8988T (cell line): ENCODE measurements at regions not wholly inside any gene's neighbourhood (a gene's known extent, or its start where the extent isn't known, plus 50 kb on each side); places are given as distances from the start of the nearest gene placed in this dataset.

Source experiments
- DNase-seq: peaks from one replicate; pipeline ENCODE4 v3.0.0; 2011

DNA sequence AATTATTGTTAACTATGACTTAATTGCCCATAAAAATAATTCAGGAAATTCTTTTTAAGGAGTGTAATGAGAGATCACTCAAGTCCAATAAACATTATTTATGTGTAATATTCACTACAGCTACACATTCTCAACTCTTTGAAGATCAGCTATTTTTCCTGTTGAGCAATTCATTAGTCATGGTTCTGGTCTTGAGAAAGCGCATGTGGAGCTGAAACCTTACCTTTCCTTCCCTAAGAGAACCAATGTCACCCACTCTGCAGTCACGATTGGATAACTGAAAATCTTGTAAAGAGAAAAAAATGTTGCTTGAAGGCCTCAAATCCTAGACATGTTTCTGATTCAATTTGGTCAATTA is 736.9 kb upstream of the MARCKS start:
- no peak for DNase-seq

DNA sequence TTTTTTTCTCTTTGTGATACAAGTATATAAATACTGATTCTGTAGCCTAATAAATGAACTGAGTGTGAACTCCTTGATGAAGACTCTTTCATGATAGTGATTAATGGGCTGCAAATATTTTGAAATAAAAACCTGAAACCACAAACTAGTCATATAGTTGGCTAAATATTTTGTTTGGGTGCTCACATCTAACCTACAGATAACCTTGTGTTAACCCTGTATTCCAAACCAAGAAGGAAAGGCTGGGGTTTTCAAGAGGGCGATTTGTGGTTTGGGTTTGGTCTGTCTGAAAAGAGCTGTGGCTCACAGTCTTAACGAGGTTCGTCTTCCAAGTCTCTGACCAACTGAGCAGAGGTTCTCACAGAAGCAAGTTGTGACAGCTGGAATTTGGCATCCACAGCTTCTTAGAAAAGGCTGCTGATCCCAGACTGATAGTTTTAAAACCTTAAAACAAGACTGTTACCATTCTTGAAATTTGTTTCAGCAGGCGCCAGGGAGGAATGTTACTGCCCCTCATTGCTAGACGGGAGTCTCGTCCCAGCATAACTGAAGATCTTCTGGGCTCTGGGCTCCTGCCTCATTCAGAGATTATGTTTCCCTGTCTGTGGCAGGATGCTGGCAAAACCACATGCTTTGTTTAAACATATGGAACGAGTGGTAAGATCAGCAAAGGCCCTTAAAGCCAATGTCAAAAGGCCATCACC is 736.4 kb upstream of the MARCKS start:
- DNase-seq = no peak

DNA sequence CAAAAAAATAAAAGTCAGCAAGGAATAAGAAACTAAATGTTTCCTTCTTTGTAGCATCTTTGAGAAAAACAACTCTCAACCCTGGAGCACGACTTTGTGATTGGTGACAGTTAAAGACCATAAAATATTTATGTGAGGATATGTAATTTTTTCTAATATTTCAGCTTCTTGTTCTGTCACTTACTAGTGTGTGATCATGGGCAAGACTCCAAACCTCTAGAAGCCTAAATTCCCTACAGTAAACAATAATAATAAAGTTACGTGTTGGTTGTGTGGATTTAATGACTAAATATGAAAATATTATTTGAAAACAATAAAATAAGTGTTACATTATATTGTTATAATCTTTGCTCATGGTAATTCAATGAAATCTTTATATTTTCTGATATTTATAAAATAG is 735.6 kb upstream of the MARCKS start:
- no peak for DNase-seq

DNA sequence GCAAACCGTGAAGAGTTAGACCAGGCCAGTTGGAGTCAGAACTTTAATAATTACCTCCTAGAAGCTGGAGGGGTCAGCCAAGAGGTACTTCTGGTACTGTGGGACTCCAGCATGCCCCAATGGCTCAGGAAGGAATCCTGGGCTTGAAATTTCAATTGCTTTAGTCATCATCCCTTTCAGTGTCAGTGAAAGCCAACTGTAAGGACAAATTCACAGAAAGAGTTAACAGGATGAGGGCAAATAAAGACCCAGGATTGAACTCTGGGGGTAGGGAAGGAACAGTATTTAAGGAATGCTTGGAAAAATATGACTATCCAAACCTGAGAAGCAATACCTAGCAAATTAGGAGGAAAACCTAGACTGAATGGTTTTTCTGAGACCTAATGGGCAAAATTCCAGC is 735.1 kb upstream of the MARCKS start:
- DNase-seq = peak; percentile 15

DNA sequence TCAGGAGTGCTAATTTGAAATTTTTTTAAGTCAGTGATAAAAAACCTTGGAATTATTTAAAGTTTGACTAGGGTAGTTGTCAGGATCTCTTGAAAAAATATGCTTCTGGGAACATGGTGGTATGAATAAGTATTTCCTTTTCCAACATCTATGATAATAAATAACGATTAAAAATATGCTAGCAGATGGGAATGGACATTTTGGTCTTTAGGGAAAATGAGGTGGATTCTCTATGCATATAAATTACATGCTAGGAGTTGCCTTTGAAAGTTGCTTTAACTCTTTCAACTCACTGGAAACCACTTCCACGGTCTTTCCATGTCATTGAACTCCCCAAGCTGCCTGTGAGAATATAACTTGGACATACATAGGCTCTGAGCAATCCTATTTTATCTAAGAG is 731.5 kb upstream of the MARCKS start:
- DNase-seq = no peak

DNA sequence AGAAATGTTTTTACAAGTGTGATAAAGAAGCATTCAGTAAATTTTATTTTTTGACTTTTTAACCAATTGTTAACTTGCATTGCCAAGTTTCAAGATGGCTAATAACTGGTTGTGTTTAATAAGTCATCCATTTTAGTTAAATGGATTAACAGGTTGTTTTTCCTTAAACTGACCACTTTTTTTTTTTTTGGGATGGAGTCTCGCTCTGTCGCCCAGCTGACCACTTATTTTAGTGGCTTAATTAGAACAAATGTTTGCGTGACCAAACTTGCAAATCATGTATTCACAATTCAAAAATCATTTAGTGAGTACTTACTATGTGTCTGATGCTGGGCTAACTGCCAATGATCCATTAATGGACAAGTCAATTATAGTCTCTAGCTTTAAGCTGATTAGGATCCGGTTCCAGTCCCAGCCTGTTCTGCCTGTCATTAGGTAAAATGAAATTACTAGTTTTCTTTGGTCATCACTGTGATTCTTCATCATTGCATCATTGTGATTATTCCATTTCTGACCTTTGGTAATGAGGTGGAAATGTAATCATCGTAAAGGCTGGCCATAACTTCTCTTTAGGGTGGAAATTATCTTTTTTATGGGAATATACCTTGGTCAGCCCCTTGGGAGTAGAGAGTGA is 729.2 kb upstream of the MARCKS start:
- no peak for DNase-seq

DNA sequence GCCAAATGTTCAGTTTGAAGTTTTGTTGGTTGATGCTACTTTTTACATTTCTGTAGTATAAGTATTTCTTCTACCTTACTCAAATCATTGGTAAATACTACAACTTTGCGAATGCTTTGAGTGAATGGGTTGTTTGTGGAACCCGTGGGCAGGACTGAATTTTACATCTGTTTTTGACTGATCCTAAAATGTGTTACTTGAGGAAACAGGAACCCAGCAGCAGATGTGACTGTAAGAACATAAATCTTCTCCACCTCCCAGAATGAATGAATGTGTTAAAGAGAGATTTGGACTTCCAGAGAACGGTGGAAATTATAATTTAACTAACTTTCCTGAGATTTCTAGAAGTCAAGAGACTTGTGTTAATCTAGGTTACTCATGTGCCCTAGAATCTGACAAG is 728.5 kb upstream of the MARCKS start:
- DNase-seq = no peak

DNA sequence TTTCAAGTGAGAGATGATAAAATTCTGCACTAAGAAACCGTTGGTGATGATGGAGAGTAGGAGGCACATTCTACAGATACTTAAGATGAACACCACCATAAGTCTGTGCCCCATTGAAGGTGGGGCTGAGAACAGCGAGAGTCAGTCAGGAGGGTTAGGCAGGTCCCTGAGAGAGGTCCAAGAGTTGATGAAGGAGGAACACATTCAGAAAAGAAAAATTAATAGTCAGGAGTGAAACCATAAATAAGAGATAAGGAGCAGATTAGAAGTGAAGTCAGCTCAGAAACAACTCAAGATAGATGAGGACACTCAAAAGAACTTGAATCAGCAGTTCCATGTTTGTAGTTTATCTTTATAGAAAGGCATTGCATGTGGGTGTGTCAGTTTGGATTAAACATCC is 727.2 kb upstream of the MARCKS start:
- no peak for DNase-seq

DNA sequence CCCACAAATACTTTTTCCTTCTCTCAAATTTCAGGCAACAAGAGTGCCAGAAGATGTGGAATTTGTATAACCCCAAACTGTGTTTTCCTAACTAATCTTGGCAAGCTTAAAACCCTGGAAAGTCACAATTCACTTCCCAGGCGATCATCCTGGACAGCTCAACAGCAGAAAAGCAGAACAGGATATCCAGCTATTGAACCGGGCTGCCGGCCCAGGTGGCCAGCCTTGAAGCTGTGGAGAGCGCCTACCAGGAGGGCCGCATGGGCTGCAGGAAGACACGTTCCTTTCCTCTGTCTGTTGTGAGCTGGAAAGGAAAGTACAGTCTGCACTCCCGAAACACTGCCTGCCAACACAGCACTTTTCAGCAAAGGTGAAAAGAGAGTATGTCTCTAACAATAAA is 719.7 kb upstream of the MARCKS start:
- no peak for DNase-seq

DNA sequence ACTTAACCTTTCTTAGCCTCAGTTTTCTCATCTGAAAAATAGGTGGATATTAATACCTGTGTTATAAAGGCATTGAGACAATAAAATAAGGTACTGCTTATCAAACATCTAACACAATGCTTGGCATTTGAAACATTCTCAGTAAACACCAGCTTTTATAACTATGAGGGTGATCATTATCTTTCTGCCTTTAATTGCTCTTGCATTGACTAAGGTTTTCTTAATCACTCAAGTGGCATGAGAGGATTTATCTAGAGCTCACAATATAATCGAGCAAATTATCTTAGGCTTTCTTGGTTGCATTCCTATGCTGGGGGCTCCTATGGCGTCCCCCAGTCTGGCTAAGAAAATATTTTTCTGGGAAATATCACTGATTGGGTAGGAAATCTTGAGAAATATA is 716.4 kb upstream of the MARCKS start:
- DNase-seq = no peak

DNA sequence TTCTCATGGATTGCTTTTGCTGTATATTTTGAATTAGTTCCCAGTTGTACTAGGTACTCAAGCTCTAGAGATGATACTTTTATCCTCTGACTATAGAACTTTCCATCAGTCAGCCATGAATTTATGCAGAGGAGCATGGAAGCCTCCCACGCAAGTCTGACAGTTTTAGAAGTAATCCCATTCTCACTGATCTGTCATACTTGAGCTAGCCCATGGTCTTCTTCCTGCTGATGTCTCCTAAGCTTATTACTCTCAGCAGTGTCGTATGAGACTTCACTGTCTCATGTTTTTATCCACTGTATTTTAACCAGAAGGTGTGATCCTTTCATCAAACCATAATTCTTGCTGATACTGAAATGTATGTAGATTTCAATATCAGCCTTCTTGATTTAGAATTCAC is 715.2 kb upstream of the MARCKS start:
- DNase-seq = no peak

DNA sequence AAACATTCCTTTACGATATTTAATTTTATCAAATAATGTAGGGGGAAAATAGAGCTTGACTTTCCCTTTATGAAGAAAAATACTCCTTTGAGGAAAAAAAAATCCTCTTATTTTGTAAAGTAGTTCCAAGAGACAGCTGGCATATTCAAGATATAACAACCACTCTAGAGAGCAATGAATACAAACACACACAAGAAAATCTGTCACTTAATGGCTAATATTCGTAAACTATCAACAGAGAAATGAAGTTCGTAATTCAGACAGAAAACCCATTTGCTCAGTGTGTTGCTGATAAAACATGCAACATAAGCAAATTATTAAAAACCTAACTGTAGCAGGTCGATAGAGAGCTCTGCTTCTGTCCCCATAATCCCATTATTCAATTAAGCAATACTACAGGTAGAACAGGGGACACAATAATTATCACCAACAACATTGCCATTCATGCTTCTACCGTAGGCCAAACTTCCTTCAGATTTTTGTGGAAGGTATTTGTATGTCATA is 714.4 kb upstream of the MARCKS start:
- no peak for DNase-seq

DNA sequence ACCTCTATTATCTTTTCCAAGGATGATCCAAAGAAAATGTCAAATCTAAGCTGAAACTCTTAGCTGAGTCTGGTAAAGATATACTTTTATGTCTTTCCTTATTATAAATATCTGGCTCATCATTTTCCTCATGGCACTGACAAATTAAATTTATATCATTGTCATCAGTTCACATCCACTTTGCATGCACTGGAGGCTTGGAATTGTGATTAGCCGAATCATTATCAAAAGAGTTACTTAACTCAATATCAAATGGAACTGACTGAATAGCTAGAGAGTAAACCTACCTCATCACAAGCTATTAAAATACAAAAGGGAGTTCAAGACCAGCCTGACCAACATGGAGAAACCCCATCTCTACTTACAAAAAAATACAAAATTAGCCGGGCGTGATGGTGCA is 713.9 kb upstream of the MARCKS start:
- DNase-seq = no peak

DNA sequence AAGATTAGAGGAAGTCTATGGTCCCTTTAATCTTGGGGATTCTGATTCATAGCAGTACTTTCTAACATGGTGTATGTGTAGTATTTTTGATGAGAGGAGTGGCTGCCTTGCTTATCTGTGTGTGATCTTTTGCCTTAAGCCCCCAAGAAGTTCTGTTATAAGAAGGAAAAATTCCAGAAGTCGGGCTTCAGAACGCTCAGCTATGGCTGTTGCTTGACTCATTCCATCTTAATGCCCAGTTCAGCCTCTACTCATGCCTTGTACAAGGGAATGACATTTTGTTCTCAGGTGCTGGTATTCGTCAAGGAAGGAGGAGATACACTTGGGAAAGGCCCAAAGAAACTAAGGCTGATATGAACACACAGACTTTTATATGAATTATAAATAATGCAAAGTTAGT is 713.0 kb upstream of the MARCKS start:
- DNase-seq = no peak

DNA sequence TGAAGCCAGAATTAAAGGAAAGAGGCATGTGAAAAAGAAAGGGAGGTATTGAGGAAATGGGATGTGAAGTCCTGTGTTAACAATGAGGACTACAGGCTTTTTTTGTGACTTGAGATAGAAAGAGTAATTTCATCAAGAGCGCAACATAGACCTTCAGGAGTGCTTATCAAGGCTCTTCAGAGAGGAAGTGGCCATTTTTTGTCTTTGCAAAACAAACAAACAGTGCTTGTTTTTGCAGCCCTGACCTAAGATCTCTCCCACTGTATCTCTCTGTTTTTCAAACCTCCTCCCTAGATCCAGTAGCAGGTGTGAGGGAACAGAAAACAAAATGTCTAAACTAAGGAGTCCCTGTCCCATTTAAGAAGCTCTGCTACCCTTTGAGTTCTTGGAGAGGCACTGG is 710.3 kb upstream of the MARCKS start:
- no peak for DNase-seq

DNA sequence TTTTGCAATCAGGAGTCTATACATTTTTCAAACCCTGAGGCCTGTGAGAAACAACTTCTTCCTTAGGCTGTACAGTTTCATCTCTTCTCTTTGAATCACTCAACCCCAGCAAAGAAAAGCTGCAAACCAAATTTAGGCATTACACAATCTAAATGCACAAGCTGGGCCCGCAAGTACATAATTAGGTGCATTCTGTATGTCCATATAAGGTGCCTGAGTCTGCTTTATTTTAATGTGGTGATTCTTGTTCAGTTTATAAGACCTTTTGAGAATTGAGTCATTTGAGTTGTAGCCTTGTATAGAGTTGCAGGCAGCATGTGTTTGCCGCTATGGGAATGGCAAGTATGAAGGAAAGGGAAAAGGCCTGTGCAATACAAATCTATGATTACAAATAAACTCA is 709.6 kb upstream of the MARCKS start:
- no peak for DNase-seq

DNA sequence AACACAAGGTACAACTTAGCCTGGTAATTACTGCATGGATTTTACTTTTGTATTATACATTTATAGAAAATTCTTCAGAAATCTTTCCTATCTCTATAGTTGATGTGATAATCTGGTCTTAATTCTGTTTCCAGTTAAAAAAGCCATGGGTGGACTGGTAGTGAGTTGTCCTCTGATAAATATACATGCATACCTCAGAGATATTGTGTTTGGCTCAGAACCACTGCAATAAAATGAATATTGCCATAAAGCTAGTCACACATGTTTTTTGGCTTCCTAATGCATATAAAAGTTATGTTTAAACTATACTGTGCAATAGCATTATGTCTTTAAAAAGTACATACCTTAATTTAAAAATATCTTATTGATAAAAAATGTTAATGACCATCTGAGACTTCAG is 708.6 kb upstream of the MARCKS start:
- DNase-seq = no peak

DNA sequence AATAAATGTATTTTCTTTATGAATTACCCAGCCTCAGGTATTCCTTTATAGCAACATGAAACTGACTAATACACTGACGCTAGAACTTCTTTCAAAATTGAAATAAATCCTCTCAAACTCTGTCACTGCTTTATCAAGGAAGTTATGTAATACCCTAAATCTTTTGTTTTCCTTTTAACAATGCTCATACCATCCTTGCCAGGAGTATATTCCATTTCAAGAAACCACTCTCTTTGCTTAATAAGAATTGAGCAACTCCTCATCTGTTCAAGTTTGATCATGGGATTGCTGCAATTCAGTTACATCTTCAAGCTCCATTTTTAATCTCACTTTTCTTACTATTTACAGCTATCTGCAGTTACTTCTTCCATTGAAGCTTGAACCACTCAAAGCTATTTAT is 707.6 kb upstream of the MARCKS start:
- no peak for DNase-seq

DNA sequence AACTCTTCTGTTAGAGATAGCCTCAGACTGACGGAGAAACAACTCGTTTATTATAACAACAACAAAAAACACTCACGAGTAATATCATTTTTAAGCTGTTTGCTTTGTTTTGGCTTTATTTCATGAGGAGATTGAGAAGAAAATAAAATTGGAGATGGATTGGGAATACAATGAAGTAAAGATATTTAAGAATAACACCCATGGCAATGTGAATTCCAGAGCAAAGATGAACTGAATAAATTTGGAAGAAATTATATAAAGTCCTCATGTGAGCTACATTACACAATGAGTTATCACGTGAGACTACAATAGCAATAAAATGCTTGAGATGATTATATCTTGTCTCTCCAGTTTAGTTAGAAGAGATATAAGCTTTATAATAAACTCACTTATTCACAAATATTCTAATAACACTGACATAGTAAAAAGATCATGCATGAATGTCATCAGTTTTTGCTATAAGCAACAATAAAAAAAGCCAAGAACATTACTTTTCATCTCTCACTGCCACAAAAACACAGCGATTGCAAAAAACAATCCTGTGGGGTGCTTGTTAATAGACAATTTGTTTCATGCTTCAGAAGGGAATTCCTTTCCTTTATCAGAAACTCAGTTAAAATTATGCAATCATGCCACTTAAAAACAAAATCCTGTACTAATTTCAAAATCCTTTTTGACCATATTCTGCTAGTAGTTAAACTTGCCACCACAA is 696.7 kb upstream of the MARCKS start:
- DNase-seq = no peak

DNA sequence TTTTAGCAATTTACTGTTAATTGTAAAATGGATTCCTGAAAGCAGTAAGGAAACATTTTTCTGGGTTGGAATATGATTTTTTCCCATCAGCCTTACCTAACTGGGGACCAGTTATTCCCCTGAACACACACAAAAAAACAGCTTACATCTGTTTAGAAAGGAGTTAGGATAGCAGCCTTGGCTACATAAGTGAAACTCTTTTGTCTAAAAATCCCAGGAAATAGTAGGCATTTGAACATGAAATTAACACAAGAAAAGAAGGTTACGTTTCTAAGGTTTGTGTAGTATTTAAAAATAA is 696.2 kb upstream of the MARCKS start:
- no peak for DNase-seq

DNA sequence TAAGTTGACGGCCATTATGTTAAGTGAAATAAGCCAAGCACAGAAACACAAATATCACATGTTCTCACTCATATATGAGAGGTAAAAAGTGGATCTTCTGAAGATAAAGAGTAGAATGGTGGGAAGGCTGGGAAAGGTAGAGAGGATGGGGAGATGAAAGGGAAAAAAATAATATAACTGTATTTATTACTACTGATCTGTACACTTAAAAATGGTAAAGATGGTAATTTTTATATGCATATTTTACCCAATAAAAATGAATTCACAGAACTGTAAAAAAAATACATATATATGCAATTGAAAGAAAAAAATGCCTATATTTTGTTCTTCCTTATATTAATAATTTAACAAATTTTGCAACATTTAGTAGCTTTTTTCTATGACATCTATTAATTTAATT is 694.4 kb upstream of the MARCKS start:
- DNase-seq = no peak

DNA sequence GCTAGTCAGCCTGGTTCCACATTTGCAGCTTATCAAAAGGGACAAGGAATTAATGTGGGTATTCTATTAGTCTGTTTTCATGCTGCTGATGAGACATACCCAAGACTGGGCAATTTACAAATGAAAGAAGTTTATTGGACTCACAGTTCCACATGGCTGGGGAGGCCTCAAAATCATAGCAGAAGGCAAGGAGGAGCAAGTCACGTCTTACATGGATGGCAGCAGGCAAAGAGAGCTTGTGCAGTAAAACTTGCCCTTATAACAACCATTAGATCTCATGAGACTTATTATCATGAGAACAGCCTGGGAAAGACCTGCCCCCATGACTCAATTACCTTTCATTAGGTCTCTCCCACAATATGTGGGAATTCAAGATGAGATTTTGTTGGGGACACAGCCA is 689.1 kb upstream of the MARCKS start:
- no peak for DNase-seq

DNA sequence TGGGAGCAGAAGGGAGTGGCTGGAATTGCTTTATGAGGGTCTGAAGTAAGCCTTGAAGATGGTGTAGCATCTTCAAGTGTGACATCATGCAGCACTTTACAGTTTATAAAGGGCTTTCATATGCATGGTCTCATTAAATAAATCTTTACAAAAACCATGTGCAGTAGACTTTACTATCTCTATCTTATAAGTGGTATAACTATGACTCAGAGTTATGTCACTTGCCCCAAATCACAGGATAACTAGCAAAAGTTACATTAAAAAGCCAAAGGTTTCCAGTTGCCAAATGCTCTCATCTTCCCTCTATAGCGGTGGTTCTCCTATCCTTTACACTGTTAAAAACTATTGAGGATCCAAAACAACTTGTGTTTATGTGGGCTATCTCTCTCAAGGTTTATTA is 687.7 kb upstream of the MARCKS start:
- DNase-seq = no peak

DNA sequence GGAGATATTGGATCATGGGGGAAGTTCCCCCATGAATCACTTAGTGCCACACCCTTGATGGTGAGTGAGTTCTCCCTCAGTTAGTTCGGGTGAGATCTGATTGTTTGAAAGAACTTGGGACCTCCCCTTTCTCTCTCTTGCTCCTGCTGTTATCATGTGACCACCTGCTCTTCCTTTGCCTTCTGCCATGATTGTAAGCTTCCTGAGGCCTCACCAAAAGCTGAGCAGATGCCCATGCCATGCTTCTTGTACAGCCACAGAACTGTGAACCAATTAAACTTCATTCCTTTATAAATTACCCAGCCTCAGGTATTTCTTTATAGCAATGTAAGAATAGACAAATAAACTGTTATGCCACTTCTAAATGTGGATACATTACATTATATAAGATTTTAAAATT is 686.7 kb upstream of the MARCKS start:
- no peak for DNase-seq

DNA sequence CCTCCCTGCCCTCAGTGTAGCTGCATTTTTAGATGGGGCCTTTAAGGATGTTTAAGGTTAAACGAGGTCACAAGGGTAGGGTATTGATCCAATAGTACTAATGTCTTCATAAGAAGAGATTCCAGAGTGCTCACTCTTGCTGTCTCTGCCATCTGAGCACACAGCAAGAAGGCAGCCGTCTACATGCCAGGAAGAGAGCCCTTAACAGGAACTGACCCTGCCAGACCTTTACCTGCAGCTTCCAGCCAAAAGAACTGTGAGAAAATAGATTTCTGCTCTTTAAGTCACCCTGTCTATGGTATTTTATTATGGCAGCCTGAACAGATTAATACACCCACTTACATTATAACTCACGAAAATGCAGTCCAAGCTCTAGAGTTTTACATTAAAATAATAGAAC is 685.3 kb upstream of the MARCKS start:
- no peak for DNase-seq
